IPS DF 4.7 (cell line): ENCODE measurements at regions not wholly inside any gene's neighbourhood (a gene's known extent, or its start where the extent isn't known, plus 50 kb on each side); places are given as distances from the start of the nearest gene placed in this dataset.

Experiments
- DNase-seq: peaks from one replicate; pipeline ENCODE4 v3.0.0-alpha.2; 2013; ENCODE audit warnings: low spot score; ENCODE audit errors: extremely low read depth

GRCh38 chrX:45778616-45779015, 577.9 kb upstream of the DIPK2B start:
- no peak for DNase-seq

GRCh38 chrX:45777366-45777765, 576.7 kb upstream of the DIPK2B start:
- DNase-seq, result no peak

- no peak for DNase-seq
Measured at GRCh38 chrX:45775468-45775867, 574.8 kb upstream of the DIPK2B start.

DNA sequence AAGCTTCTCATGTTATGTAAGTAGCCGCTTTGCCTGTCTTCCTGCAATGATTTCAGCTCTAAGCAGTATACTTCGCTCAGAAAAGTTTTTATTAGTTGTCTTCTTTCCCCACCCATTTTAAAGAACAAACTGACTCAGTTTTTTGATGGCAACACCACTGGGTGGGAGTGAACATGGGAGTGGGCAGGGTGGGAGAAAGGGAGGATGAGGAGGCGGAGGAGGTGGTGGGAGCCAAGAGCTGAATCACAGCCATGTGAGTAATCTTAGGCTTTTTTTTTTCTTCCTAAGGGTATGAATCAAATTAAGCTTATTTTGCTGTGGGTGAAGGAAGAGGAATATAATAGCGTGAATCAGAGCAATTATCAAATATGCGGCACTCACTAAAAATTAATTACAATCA, 574.3 kb upstream of the DIPK2B start:
- no peak for DNase-seq

GRCh38 chrX:45773572-45773971, 572.9 kb upstream of the DIPK2B start:
- DNase-seq, result no peak

GRCh38 chrX:45771560-45772340, 571.1 kb upstream of the DIPK2B start:
- DNase-seq, result no peak

- DNase-seq, result no peak
Measured at GRCh38 chrX:45771114-45771513, 570.4 kb upstream of the DIPK2B start.

GRCh38 chrX:45769761-45770582, 569.3 kb upstream of the DIPK2B start:
- no peak for DNase-seq

- no peak for DNase-seq
Measured at GRCh38 chrX:45768666-45769236, 568.1 kb upstream of the DIPK2B start.

DNA sequence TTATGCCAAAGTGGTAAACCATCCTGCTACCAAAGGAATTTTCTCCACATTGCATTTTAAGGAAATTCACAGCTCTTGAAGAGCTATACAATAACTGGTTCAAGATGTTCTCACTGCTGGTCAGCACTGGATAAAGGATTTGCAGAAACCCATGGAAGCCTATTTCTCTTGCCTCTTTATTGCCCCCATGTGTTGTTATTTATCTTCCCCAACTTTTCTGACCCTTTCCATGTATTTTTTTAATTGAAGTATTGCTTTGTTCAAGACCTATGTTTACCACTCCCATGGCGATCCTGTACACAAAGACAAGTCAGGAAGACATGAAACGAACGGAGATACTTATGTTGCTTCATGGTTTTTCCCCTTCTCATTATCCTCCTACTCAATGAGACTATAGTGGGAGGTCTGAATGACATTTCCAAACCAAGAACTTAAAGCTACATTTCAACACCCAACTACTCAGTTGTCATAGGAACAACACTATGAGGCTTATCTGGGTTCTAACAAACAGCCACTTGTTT, 566.4 kb upstream of the DIPK2B start:
- DNase-seq, result no peak

- DNase-seq, result no peak
Measured at GRCh38 chrX:45765767-45766166, 565.1 kb upstream of the DIPK2B start.

- no peak for DNase-seq
Measured at GRCh38 chrX:45765281-45765680, 564.6 kb upstream of the DIPK2B start.

DNA sequence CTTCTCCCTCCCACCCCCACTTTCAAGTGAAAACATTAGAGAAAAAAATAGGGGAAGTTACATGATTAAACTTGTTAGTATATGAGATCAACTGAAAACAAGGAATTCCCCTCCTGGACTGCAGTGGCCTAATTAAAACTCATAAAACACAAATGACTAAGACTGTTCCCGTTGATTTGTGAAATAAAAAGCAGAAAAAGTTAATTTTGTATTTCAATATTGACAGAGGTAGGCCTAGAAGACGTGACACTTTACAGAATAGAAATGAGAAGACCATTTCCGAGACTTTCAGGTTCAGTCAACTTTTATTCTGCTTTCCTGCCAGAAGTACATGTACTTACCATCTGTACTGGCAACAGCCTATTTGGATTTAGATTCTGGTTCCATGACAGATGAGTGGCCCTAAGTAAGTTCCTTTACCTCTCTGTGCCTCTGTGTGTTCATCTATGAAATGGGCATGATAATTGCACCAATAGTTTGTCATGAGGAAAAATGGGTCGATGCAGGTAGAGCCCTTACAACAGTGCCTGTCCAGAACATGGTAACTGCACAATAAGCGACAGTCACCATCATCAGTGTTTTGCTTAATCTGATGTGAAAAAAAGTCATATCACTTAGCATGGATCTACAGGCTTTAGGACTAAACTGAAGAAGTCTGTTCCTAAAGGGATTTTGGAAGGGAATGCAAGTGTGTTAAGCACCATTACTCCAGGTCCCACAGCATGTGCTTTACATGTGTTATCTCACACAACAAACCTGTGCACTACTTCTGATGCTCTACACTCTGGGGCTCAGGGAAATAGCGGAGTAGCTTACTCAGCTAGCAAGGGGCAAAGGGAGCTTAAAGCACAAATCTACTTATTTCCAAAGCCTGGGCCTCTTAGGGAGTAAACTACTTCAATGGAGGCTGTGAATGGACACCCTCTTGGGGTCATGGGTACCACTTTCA, 562.3 kb upstream of the DIPK2B start:
- no peak for DNase-seq

GRCh38 chrX:45761920-45762319, 561.2 kb upstream of the DIPK2B start:
- DNase-seq, result no peak

GRCh38 chrX:45760187-45760742, 559.6 kb upstream of the DIPK2B start:
- DNase-seq, result no peak

DNA sequence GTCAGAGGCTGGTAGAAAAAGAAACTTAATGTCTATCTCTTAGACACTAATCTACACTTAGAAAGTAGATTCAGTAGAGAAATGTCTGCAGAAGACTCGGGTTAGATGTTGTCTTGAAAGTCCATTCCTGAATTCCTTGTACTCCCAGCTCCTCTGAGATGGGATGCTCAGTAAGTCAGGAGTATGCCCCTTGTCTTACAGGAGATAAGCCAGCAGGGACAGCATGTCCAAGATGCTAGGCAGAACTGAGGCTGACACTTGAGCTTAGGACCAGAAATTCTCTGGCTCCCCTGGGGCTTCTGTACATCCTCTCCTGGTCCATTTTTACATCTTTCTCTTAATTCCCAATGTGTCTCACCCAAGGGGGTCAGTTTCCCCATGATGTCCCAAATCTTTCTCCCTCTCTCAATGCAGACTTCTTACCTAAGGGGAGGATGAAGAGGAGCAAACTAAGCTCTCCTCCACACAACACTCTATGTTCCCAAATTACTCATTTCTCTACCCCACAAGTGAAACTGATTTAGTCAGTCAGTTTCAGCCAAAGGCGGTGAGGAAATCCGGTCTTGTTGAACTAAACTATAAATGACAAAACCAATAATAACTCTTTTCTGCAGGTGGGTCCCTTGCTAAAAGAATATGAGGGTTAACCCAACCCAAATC, 558.2 kb upstream of the DIPK2B start:
- DNase-seq, result no peak

DNA sequence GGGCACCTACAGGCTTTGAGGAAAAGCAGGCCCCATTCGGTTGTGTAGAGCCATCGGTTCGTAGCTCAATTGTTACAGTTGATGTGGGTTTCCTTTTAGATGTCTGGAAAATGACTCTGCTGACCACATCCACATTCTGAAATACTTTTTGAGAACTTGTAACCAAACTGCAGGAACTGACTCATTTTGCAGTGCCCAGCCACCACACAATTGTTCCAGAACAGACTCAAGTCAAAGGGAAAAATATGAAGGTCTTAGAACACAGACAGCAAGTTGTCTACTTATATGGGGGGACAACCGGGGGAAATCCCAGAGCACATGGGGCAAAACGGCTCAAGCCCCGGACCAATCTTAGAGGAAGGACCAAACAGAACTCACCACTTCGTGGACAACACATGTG, 557.6 kb upstream of the DIPK2B start:
- no peak for DNase-seq

DNA sequence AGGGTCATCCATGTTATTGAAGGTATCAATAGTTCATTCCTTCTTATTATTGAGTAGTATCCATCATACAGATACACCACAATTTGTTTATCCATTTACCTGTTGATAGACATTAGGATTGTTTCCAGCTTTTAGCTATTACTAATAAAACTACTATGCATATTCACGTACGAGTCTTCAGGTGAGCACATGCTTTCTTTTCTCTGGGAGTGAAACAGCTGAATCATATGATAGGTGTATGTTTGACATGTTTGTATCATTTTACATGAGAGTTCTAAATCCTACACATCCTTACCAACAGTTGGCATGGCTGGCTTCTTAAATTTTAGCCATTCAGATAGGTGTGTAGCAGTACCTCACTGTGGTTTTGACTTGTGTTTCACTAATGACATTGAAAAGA, 556.6 kb upstream of the DIPK2B start:
- DNase-seq, result no peak

- no peak for DNase-seq
Measured at GRCh38 chrX:45756557-45756956, 555.9 kb upstream of the DIPK2B start.

- no peak for DNase-seq
Measured at GRCh38 chrX:45755703-45756102, 555.0 kb upstream of the DIPK2B start.
